Lower leg skin (tissue), 4 donors: ENCODE measurements at regions not wholly inside any gene's neighbourhood (a gene's known extent, or its start where the extent isn't known, plus 50 kb on each side); places are given as distances from the start of the nearest gene placed in this dataset.

ENCODE experiments used
- DNase-seq, 2 donors: peaks; one replicate each; pipeline ENCODE4 v3.0.0-alpha.2; 2019; ENCODE audit warnings: low spot score in 2 of 2
- H3K4me3 ChIP-seq: fragments of 200-600 bp; sonication (generic); 2 replicates; pipeline ENCODE4 v1.5.1; 2017; ENCODE audit warnings: mild to moderate bottlenecking, low read depth; ENCODE audit not compliant: poor library complexity, severe bottlenecking
- CTCF ChIP-seq, 3 donors: fragments of 450-650 bp; IDR thresholded peaks; one replicate each; pipeline ENCODE4 v1.5.1; 2016; ENCODE audit warnings: antibody characterized with exemption in 3 of 3, mild to moderate bottlenecking in 3 of 3, moderate library complexity in 2 of 3
- POLR2A ChIP-seq, 2 donors: fragments of 450-650 bp; IDR thresholded peaks; one replicate each; pipeline ENCODE4 v1.6.1; 2016 to 2017; ENCODE audit warnings: antibody characterized with exemption in 2 of 2, mild to moderate bottlenecking in 1 of 2, moderate library complexity in 1 of 2
- WGBS, 2 donors: methylation state at CpG; one replicate each; pipeline ENCODE4 v1.1.5; 2018; 5-methylcytosine and 5-hydroxymethylcytosine counted together
- intact Hi-C: fragments of 100-400 bp; cut with DNase I; formaldehyde crosslinking; loops from one replicate; pipeline ENCODE4 v1.15.0; 2023; ENCODE audit warnings: low total_unique reads

DNA sequence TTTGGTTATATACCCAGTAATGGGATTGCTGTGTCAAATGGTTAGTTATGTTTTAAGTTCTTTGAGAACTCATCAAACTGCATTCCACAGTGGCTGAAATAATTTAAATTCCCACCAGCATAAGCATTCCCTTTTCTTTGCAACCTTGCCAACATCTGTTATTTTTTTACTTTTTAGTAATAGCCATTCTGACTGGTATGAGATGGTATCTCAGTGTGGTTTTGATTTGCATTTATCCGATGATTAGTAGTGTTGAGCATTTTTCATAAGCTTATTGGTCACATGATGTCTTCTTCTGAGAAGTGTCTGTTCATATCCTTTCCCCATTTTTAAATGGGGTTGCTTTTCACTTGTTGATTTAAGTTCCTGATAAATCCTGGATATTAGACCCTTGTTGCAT, 435.7 kb upstream of the RIOK2 start:
- 28 to 36% methylated on average over 1 of the region's 1 CpG for WGBS, 2 donors

GRCh38 chr5:97623441-97623840, 440.4 kb upstream of the RIOK2 start:
- no peak for DNase-seq
- intact Hi-C loops, result no loop called here
- 79 to 85% methylated on average over 3 of the region's 3 CpGs for WGBS, 2 donors
- no peak for TF ChIP-seq CTCF (IDR thresholded peaks at IDR 0.05)
- no peak for TF ChIP-seq POLR2A (IDR thresholded peaks at IDR 0.05)
- no peak overlapping the region for H3K4me3 ChIP-seq

More for the DNA sequence above, 435.7 kb upstream of the RIOK2 start:
- intact Hi-C loops, result no loop called here
- TF ChIP-seq POLR2A (IDR thresholded peaks at IDR 0.05), result no peak
- TF ChIP-seq CTCF (IDR thresholded peaks at IDR 0.05), result no peak
- no peak overlapping the region for H3K4me3 ChIP-seq
- DNase-seq, result no peak

- no peak for DNase-seq
- TF ChIP-seq CTCF (IDR thresholded peaks at IDR 0.05), result no peak
- no peak for TF ChIP-seq POLR2A (IDR thresholded peaks at IDR 0.05)
- H3K4me3 ChIP-seq, result no peak overlapping the region
- intact Hi-C loops, result no loop called here
Observed at GRCh38 chr5:97624886-97625285, 441.8 kb upstream of the RIOK2 start.

GRCh38 chr5:97627272-97627671, 444.2 kb upstream of the RIOK2 start:
- WGBS, 2 donors, result 78 to 84% methylated on average over 3 of the region's 3 CpGs
- intact Hi-C loops, result no loop called here
- H3K4me3 ChIP-seq, result no peak overlapping the region
- TF ChIP-seq POLR2A (IDR thresholded peaks at IDR 0.05) (no peak), CTCF (IDR thresholded peaks at IDR 0.05) (no peak)
- DNase-seq, result no peak

DNA sequence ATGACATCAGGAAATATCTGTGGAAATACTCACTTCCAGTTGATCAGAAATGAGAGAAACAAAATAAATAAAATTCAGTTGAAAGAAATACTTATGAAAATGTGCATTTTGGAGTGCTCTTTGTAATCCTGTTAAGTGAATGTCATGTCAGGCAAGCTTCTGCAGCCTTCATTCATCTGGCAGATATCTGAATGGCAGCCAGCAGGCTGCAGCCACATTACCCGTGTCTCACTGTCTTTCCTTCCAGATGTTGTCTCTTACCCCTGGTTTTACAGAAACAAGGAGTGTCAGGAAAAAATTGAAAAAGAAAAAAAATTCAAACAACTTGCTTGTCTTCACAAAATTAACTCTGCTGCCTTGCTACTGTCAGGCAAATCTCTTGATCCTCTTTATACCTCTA, 445.0 kb upstream of the RIOK2 start:
- H3K4me3 ChIP-seq, result no peak overlapping the region
- 18 to 25% methylated on average over 1 of the region's 1 CpG for WGBS, 2 donors
- TF ChIP-seq POLR2A (IDR thresholded peaks at IDR 0.05), result no peak
- TF ChIP-seq CTCF (IDR thresholded peaks at IDR 0.05), result no peak
- no peak for DNase-seq
- intact Hi-C loops, result no loop called here

DNA sequence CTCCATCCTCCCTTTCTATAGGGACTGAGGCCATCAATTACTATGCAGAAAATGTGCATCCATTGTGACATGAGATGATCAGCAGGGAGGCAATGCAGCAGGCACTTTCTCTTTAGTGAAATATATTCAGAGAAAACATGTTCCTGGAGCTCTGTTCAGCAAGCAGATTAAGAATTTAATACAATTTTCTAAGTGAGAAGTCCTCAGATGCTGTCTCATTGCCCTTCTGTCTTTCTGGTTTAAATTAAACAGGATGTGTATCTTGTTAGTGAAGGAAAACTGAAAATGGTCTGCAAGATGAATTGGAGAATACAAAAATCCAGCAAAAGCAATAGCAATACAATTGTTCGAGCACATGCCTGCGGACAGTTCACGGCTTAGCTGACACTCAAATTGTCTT, 445.8 kb upstream of the RIOK2 start:
- WGBS, 2 donors, result 54 to 57% methylated on average over 3 of the region's 3 CpGs
- DNase-seq, result no peak
- no peak overlapping the region for H3K4me3 ChIP-seq
- TF ChIP-seq POLR2A (IDR thresholded peaks at IDR 0.05) (no peak), CTCF (IDR thresholded peaks at IDR 0.05) (no peak)
- intact Hi-C loops, result no loop called here
